ENCODE measurements at regions not wholly inside any gene's neighbourhood (a gene's known extent, or its start where the extent isn't known, plus 50 kb on each side); places are given as distances from the start of the nearest gene placed in this dataset.

DNA sequence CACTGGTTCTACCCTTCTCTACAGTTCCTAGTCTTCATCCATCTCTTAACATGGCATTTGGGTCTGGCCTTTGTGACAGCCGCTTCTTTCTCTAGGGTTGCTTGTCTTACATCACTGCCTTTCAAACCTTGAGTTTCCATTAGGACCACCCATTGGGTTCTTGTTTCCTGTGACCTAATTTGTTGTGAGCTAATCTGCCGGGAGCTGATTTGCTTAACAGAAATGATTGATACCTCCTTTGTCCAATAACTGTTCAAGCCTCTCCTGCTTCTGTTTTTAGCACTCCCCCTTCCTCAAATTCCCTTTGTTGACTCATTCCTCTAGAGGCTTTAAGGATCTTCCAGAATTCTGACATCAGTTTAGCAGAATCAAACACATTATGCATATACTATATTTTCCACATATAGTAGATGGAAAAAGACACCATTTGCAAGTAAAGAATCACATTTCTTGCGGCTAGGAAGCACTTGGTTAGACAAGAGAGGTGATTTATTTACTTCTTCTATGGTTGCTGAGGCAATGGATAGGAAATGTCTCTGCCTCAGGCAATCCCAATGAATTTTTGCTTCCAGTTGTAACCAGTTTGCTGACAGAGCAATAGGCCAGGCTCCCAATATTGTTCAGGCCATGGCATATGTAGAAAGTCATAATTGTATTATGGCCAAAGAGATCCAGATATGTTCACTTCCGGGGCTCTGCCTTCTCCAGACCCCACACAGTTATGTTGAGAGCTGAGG is 130.7 kb downstream of the SNX19 start:
- TF ChIP-seq REST (IDR thresholded peaks at IDR 0.05; ENCODE audit: insufficient read depth in 1 of 2, low read depth in 2 of 2, low read length in 1 of 2) = no peak
- no peak for TF ChIP-seq CTCF (IDR thresholded peaks at IDR 0.05)
- no peak for TF ChIP-seq POLR2AphosphoS5 (IDR thresholded peaks at IDR 0.05; ENCODE audit: low read depth, low read length)
- no peak for TF ChIP-seq TCF7L2 (IDR thresholded peaks at IDR 0.05; ENCODE audit: low read depth, low read length)

Data from Panc1 (cell line).